GM23338 (cell line): ENCODE measurements at regions not wholly inside any gene's neighbourhood (a gene's known extent, or its start where the extent isn't known, plus 50 kb on each side); places are given as distances from the start of the nearest gene placed in this dataset.

Experiments used
- CREB1 ChIP-seq: fragments of 250-450 bp; sonication (Bioruptor Pico); IDR thresholded peaks from 2 replicates; pipeline ENCODE4 v1.5.0; 2020; ENCODE audit warnings: low read depth, mild to moderate bottlenecking, moderate library complexity
- EZH2 ChIP-seq: fragments of 200-600 bp; sonication (generic); IDR thresholded peaks from one replicate; pipeline ENCODE4 v1.8.0; 2017; ENCODE audit warnings: antibody characterized with exemption, mild to moderate bottlenecking, low read depth; ENCODE audit not compliant: unreplicated experiment
- EZH2phosphoT487 ChIP-seq: fragments of 200-600 bp; sonication (generic); IDR thresholded peaks from one replicate; pipeline ENCODE4 v1.8.1; 2018; ENCODE audit warnings: antibody characterized with exemption; ENCODE audit not compliant: unreplicated experiment
- POLR2AphosphoS5 ChIP-seq: IDR thresholded peaks from 2 replicates; pipeline ENCODE4 v1.6.1; 2016; ENCODE audit warnings: antibody characterized with exemption, low read depth
- ZNF114 ChIP-seq: fragments of 250-450 bp; sonication (Bioruptor Pico); IDR thresholded peaks from 2 replicates; pipeline ENCODE4 v1.5.0; 2020; ENCODE audit warnings: mild to moderate bottlenecking, moderate library complexity
- ZNF331 ChIP-seq: fragments of 250-450 bp; sonication (Bioruptor Pico); IDR thresholded peaks from 2 replicates; pipeline ENCODE4 v1.5.0; 2020; ENCODE audit warnings: low read depth, mild to moderate bottlenecking, moderate library complexity
- TF ChIP-seq, protein P1 (sequence below): fragments of 250-450 bp; sonication (Bioruptor Pico); IDR thresholded peaks from 2 replicates; pipeline ENCODE4 v1.5.0; 2020; ENCODE audit warnings: mild to moderate bottlenecking, moderate library complexity
- TF ChIP-seq, protein P2 (sequence below): IDR thresholded peaks from 2 replicates; pipeline ENCODE4 v1.6.1; 2016; ENCODE audit warnings: antibody characterized with exemption
- TF ChIP-seq, protein P3 (sequence below), 2 experiments: fragments of 200-600 bp in 1 of 2; sonication (generic) in 1 of 2; conservative IDR thresholded peaks; 2 replicates each; pipeline versions ENCODE4 v1.5.1 to v1.6.1; 2016 to 2017; ENCODE audit warnings: antibody characterized with exemption in 2 of 2, low read depth in 2 of 2, mild to moderate bottlenecking in 2 of 2, moderate library complexity in 1 of 2
- TF ChIP-seq, protein P4 (sequence below): IDR thresholded peaks from one replicate; pipeline ENCODE4 v1.6.1; 2018; ENCODE audit warnings: antibody characterized with exemption; ENCODE audit not compliant: unreplicated experiment

DNA sequence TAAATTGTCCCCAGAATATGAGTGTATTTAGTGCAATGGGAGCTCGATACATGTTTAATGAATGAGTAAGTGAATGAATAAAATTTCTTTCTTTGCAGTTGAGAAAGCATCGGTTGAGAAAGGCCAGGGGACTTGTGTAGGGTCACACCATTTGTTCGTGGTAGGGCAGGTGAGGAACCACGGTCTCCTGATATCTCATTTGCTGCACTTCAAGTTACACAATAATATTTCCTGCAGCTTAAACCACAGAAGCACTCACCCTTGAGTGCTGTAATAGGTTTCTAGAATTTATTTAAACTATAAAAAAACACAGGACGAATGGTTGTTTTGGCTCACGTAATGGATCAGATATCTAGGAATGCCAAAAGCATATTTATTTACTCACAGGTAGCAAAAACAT lies 429.8 kb downstream of the SPATA31D1 start (continued):
- TF ChIP-seq, protein P1, sequence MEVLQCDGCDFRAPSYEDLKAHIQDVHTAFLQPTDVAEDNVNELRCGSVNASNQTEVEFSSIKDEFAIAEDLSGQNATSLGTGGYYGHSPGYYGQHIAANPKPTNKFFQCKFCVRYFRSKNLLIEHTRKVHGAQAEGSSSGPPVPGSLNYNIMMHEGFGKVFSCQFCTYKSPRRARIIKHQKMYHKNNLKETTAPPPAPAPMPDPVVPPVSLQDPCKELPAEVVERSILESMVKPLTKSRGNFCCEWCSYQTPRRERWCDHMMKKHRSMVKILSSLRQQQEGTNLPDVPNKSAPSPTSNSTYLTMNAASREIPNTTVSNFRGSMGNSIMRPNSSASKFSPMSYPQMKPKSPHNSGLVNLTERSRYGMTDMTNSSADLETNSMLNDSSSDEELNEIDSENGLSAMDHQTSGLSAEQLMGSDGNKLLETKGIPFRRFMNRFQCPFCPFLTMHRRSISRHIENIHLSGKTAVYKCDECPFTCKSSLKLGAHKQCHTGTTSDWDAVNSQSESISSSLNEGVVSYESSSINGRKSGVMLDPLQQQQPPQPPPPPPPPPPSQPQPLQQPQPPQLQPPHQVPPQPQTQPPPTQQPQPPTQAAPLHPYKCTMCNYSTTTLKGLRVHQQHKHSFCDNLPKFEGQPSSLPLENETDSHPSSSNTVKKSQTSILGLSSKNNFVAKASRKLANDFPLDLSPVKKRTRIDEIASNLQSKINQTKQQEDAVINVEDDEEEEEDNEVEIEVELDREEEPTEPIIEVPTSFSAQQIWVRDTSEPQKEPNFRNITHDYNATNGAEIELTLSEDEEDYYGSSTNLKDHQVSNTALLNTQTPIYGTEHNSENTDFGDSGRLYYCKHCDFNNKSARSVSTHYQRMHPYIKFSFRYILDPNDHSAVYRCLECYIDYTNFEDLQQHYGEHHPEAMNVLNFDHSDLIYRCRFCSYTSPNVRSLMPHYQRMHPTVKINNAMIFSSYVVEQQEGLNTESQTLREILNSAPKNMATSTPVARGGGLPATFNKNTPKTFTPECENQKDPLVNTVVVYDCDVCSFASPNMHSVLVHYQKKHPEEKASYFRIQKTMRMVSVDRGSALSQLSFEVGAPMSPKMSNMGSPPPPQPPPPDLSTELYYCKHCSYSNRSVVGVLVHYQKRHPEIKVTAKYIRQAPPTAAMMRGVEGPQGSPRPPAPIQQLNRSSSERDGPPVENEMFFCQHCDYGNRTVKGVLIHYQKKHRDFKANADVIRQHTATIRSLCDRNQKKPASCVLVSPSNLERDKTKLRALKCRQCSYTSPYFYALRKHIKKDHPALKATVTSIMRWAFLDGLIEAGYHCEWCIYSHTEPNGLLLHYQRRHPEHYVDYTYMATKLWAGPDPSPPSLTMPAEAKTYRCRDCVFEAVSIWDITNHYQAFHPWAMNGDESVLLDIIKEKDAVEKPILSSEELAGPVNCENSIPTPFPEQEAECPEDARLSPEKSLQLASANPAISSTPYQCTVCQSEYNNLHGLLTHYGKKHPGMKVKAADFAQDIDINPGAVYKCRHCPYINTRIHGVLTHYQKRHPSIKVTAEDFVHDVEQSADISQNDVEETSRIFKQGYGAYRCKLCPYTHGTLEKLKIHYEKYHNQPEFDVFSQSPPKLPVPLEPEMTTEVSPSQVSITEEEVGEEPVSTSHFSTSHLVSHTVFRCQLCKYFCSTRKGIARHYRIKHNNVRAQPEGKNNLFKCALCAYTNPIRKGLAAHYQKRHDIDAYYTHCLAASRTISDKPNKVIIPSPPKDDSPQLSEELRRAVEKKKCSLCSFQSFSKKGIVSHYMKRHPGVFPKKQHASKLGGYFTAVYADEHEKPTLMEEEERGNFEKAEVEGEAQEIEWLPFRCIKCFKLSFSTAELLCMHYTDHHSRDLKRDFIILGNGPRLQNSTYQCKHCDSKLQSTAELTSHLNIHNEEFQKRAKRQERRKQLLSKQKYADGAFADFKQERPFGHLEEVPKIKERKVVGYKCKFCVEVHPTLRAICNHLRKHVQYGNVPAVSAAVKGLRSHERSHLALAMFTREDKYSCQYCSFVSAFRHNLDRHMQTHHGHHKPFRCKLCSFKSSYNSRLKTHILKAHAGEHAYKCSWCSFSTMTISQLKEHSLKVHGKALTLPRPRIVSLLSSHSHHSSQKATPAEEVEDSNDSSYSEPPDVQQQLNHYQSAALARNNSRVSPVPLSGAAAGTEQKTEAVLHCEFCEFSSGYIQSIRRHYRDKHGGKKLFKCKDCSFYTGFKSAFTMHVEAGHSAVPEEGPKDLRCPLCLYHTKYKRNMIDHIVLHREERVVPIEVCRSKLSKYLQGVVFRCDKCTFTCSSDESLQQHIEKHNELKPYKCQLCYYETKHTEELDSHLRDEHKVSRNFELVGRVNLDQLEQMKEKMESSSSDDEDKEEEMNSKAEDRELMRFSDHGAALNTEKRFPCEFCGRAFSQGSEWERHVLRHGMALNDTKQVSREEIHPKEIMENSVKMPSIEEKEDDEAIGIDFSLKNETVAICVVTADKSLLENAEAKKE = no peak
- TF ChIP-seq, protein P2, sequence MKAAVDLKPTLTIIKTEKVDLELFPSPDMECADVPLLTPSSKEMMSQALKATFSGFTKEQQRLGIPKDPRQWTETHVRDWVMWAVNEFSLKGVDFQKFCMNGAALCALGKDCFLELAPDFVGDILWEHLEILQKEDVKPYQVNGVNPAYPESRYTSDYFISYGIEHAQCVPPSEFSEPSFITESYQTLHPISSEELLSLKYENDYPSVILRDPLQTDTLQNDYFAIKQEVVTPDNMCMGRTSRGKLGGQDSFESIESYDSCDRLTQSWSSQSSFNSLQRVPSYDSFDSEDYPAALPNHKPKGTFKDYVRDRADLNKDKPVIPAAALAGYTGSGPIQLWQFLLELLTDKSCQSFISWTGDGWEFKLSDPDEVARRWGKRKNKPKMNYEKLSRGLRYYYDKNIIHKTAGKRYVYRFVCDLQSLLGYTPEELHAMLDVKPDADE = no peak
- TF ChIP-seq CREB1 (no peak), ZNF331 (CRISPR knock-in tag) (no peak), EZH2 (no peak), POLR2AphosphoS5 (no peak), EZH2phosphoT487 (no peak), ZNF114 (CRISPR knock-in tag) (no peak)
- TF ChIP-seq, protein P3, sequence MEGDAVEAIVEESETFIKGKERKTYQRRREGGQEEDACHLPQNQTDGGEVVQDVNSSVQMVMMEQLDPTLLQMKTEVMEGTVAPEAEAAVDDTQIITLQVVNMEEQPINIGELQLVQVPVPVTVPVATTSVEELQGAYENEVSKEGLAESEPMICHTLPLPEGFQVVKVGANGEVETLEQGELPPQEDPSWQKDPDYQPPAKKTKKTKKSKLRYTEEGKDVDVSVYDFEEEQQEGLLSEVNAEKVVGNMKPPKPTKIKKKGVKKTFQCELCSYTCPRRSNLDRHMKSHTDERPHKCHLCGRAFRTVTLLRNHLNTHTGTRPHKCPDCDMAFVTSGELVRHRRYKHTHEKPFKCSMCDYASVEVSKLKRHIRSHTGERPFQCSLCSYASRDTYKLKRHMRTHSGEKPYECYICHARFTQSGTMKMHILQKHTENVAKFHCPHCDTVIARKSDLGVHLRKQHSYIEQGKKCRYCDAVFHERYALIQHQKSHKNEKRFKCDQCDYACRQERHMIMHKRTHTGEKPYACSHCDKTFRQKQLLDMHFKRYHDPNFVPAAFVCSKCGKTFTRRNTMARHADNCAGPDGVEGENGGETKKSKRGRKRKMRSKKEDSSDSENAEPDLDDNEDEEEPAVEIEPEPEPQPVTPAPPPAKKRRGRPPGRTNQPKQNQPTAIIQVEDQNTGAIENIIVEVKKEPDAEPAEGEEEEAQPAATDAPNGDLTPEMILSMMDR (conservative IDR thresholded peaks at IDR 0.05; ENCODE audit: low read depth in 2 of 2) = no peak
- TF ChIP-seq, protein P4, sequence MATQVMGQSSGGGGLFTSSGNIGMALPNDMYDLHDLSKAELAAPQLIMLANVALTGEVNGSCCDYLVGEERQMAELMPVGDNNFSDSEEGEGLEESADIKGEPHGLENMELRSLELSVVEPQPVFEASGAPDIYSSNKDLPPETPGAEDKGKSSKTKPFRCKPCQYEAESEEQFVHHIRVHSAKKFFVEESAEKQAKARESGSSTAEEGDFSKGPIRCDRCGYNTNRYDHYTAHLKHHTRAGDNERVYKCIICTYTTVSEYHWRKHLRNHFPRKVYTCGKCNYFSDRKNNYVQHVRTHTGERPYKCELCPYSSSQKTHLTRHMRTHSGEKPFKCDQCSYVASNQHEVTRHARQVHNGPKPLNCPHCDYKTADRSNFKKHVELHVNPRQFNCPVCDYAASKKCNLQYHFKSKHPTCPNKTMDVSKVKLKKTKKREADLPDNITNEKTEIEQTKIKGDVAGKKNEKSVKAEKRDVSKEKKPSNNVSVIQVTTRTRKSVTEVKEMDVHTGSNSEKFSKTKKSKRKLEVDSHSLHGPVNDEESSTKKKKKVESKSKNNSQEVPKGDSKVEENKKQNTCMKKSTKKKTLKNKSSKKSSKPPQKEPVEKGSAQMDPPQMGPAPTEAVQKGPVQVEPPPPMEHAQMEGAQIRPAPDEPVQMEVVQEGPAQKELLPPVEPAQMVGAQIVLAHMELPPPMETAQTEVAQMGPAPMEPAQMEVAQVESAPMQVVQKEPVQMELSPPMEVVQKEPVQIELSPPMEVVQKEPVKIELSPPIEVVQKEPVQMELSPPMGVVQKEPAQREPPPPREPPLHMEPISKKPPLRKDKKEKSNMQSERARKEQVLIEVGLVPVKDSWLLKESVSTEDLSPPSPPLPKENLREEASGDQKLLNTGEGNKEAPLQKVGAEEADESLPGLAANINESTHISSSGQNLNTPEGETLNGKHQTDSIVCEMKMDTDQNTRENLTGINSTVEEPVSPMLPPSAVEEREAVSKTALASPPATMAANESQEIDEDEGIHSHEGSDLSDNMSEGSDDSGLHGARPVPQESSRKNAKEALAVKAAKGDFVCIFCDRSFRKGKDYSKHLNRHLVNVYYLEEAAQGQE = no peak
